Kidney epithelial cell (primary cell): ENCODE measurements at regions not wholly inside any gene's neighbourhood (a gene's known extent, or its start where the extent isn't known, plus 50 kb on each side); places are given as distances from the start of the nearest gene placed in this dataset.

Source experiments
- DNase-seq: peaks from one replicate; pipeline ENCODE4 v3.0.0-alpha.2; 2010; ENCODE audit warnings: low read depth
- H3K27me3 ChIP-seq: 2 replicates; pipeline ENCODE4 v1.6.0; 2011; ENCODE audit warnings: low read length; ENCODE audit not compliant: control insufficient read depth, insufficient read depth
- H3K36me3 ChIP-seq: 2 replicates; pipeline ENCODE4 v1.5.1; 2011; ENCODE audit warnings: low read length; ENCODE audit not compliant: control insufficient read depth, insufficient read depth
- H3K4me3 ChIP-seq: 2 replicates; pipeline ENCODE4 v1.5.1; 2011; ENCODE audit warnings: low read depth, mild to moderate bottlenecking, control low read depth, low read length
- CTCF ChIP-seq: IDR thresholded peaks from 2 replicates; pipeline ENCODE4 v1.5.1; 2011; ENCODE audit warnings: mild to moderate bottlenecking, moderate library complexity, low read length, control low read depth, inconsistent platforms; ENCODE audit not compliant: insufficient read depth, poor library complexity, severe bottlenecking

GRCh38 chr1:188382851-188383250 lies 1554.1 kb downstream of the PLA2G4A start:
- Histone ChIP-seq H3K36me3 (no peaks in the 10 kb centered on the region), H3K27me3 (no peaks in the 10 kb centered on the region), H3K4me3 (no peak overlapping the region)
- DNase-seq = no peak
- TF ChIP-seq CTCF = no peak

GRCh38 chr1:188386161-188386560 lies 1557.4 kb downstream of the PLA2G4A start:
- Histone ChIP-seq H3K27me3 (no peaks in the 10 kb centered on the region), H3K36me3 (no peaks in the 10 kb centered on the region)
- TF ChIP-seq CTCF = no peak

DNA sequence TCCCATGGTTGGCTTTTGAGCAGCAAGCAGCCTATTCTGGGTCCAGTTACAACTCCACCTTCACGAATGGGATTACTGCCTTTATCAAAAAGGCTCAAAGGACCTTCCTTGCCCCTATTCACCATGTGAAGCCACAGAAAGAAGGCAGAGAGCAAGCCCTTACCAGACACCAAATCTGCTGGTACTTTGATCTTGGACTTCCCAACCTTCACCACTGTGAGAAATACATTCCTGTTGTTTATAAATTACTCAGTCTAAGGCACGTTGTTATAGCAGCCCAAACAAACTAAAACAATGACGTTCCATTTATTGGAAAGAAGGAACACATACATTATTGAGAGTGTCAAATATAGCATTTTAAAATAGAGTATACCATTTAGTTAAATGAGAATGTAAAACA lies 1557.9 kb downstream of the PLA2G4A start:
- no peak for DNase-seq

More at GRCh38 chr1:188386161-188386560, 1557.4 kb downstream of the PLA2G4A start:
- H3K4me3 ChIP-seq = no peak overlapping the region
- DNase-seq = no peak

GRCh38 chr1:188394677-188395076 lies 1565.9 kb downstream of the PLA2G4A start:
- no peaks in the 10 kb centered on the region for H3K36me3 ChIP-seq
- no peak for TF ChIP-seq CTCF
- DNase-seq = no peak
- no peaks in the 10 kb centered on the region for H3K27me3 ChIP-seq
- no peak overlapping the region for H3K4me3 ChIP-seq

More for the DNA sequence above, 1557.9 kb downstream of the PLA2G4A start:
- Histone ChIP-seq H3K4me3 (no peak overlapping the region), H3K27me3 (no peaks in the 10 kb centered on the region), H3K36me3 (no peaks in the 10 kb centered on the region)
- no peak for TF ChIP-seq CTCF

DNA sequence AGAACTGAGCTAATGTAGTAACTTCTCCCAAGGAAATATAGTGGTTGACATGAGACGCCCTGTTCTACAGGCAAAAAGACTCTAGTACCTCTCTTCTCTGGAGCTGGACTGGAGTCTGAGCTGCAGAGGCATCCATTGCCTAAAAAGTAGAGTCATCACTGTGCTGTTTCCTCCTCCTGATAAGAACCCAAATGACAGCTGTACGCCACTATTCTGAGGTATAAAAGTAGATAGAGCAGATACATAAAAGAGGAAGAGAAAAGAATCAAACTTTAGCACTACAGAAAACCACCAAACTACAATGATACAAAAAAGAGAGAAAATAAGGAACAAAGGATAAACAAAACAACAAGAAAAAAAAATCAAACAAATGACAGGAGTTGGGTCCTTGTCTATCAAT lies 1568.8 kb downstream of the PLA2G4A start:
- no peaks in the 10 kb centered on the region for H3K36me3 ChIP-seq
- DNase-seq = no peak
- no peaks in the 10 kb centered on the region for H3K27me3 ChIP-seq
- no peak for TF ChIP-seq CTCF
- H3K4me3 ChIP-seq = no peak overlapping the region

DNA sequence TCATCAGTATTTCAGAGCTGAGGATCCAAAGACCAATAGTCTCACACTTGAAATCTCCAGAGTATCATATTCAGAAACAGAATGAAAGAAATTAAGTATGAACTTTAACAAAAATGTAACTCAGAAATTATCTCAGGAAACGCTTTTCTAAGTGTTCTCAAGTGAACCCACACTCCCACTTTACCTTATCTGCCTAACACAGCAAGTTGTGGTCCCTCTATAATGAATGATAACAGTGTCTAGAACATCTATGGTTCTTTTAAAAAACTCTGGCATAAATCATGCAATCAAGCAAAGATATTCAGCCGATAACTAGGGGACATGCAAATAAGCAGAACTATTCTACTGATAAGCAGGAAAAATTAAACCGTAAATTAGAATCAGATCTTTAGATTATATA lies 1574.2 kb downstream of the PLA2G4A start:
- no peak for DNase-seq
- TF ChIP-seq CTCF = no peak
- no peaks in the 10 kb centered on the region for H3K27me3 ChIP-seq
- no peak overlapping the region for H3K4me3 ChIP-seq
- H3K36me3 ChIP-seq = no peaks in the 10 kb centered on the region
